Neural crest cell (in vitro differentiated cells): ENCODE measurements at regions not wholly inside any gene's neighbourhood (a gene's known extent, or its start where the extent isn't known, plus 50 kb on each side); places are given as distances from the start of the nearest gene placed in this dataset.
"Not testable (repeated sequence)": the region's sequence is repeated elsewhere in the genome, so short reads cannot be mapped to it uniquely, and the experiment has no call there.

ENCODE experiments used
- DNase-seq: peaks from one replicate; pipeline ENCODE4 v3.0.0; 2021; ENCODE audit warnings: low read depth, mixed read lengths, low spot score
- H3K27ac Mint-ChIP-seq: one replicate; pipeline ENCODE4 v1.8.0; 2021; ENCODE audit warnings: mild to moderate bottlenecking, mixed read lengths; ENCODE audit not compliant: unreplicated experiment
- H3K27me3 Mint-ChIP-seq: 2 replicates; pipeline ENCODE4 v1.8.0; 2021; ENCODE audit warnings: low read depth, mild to moderate bottlenecking, mixed read lengths
- H3K36me3 Mint-ChIP-seq: 2 replicates; pipeline ENCODE4 v1.8.0; 2021; ENCODE audit warnings: low read depth, mild to moderate bottlenecking, mixed read lengths
- H3K4me1 Mint-ChIP-seq: 2 replicates; pipeline ENCODE4 v1.8.0; 2021; ENCODE audit warnings: mixed read lengths
- H3K4me3 Mint-ChIP-seq: one replicate; pipeline ENCODE4 v1.8.0; 2021; ENCODE audit warnings: mild to moderate bottlenecking, mixed read lengths
- H3K9me3 Mint-ChIP-seq: 2 replicates; pipeline ENCODE4 v1.8.0; 2021; ENCODE audit warnings: mixed read lengths

- H3K4me3 Mint-ChIP-seq, H3K27ac Mint-ChIP-seq, DNase-seq, H3K27me3 Mint-ChIP-seq, H3K9me3 Mint-ChIP-seq, H3K4me1 Mint-ChIP-seq, H3K36me3 Mint-ChIP-seq: not testable (repeated sequence)
Measured at GRCh38 chr1:196366-196765, 255.1 kb downstream of the OR4F29 start.

GRCh38 chr1:191296-192049 is 260.0 kb downstream of the OR4F29 start:
- peak overlapping the region; percentile 90 for H3K27ac Mint-ChIP-seq
- not testable (repeated sequence) for H3K4me1 Mint-ChIP-seq, H3K27me3 Mint-ChIP-seq, H3K9me3 Mint-ChIP-seq, H3K36me3 Mint-ChIP-seq
- H3K4me3 Mint-ChIP-seq, result peak overlapping the region; percentile 3
- peak; percentile 11 for DNase-seq

- H3K36me3 Mint-ChIP-seq, H3K4me1 Mint-ChIP-seq, H3K9me3 Mint-ChIP-seq, H3K27me3 Mint-ChIP-seq: not testable (repeated sequence)
- DNase-seq, result peak; percentile 1
- Mint-ChIP-seq H3K27ac (peak overlapping the region; percentile 86), H3K4me3 (peak overlapping the region; percentile 65)
Measured at GRCh38 chr1:190678-191077, 260.8 kb downstream of the OR4F29 start.

GRCh38 chr1:189915-190314 is 261.6 kb downstream of the OR4F29 start:
- not testable (repeated sequence) for DNase-seq, H3K27ac Mint-ChIP-seq, H3K4me3 Mint-ChIP-seq, H3K4me1 Mint-ChIP-seq, H3K27me3 Mint-ChIP-seq, H3K9me3 Mint-ChIP-seq, H3K36me3 Mint-ChIP-seq

- not testable (repeated sequence) for DNase-seq, H3K27me3 Mint-ChIP-seq, H3K9me3 Mint-ChIP-seq, H3K36me3 Mint-ChIP-seq, H3K27ac Mint-ChIP-seq, H3K4me3 Mint-ChIP-seq, H3K4me1 Mint-ChIP-seq
Measured at GRCh38 chr1:189270-189669, 262.2 kb downstream of the OR4F29 start.

GRCh38 chr1:187298-187697 is 264.2 kb downstream of the OR4F29 start:
- not testable (repeated sequence) for H3K27me3 Mint-ChIP-seq, H3K36me3 Mint-ChIP-seq, H3K9me3 Mint-ChIP-seq, DNase-seq, H3K4me3 Mint-ChIP-seq, H3K27ac Mint-ChIP-seq, H3K4me1 Mint-ChIP-seq

GRCh38 chr1:186691-187131 is 264.8 kb downstream of the OR4F29 start:
- H3K4me1 Mint-ChIP-seq, H3K27ac Mint-ChIP-seq, H3K27me3 Mint-ChIP-seq, H3K36me3 Mint-ChIP-seq, H3K9me3 Mint-ChIP-seq, H3K4me3 Mint-ChIP-seq: not testable (repeated sequence)
- DNase-seq, result peak; percentile 0

GRCh38 chr1:186223-186622 is 265.3 kb downstream of the OR4F29 start:
- H3K9me3 Mint-ChIP-seq, H3K4me3 Mint-ChIP-seq, H3K27ac Mint-ChIP-seq, H3K27me3 Mint-ChIP-seq, DNase-seq, H3K36me3 Mint-ChIP-seq, H3K4me1 Mint-ChIP-seq: not testable (repeated sequence)

GRCh38 chr1:185526-185925 is 266.0 kb downstream of the OR4F29 start:
- H3K27me3 Mint-ChIP-seq, H3K4me3 Mint-ChIP-seq, H3K36me3 Mint-ChIP-seq, H3K9me3 Mint-ChIP-seq, H3K4me1 Mint-ChIP-seq, DNase-seq, H3K27ac Mint-ChIP-seq: not testable (repeated sequence)

GRCh38 chr1:184336-184686 is 267.2 kb downstream of the OR4F29 start:
- H3K36me3 Mint-ChIP-seq, H3K27ac Mint-ChIP-seq: not testable (repeated sequence)
- peak overlapping the region; percentile 59 for H3K4me3 Mint-ChIP-seq

GRCh38 chr1:183620-184335 is 267.7 kb downstream of the OR4F29 start:
- not testable (repeated sequence) for H3K9me3 Mint-ChIP-seq, H3K36me3 Mint-ChIP-seq, H3K27me3 Mint-ChIP-seq, H3K4me1 Mint-ChIP-seq, H3K27ac Mint-ChIP-seq, H3K4me3 Mint-ChIP-seq
- peak; percentile 1 for DNase-seq

More at GRCh38 chr1:184336-184686, 267.2 kb downstream of the OR4F29 start:
- H3K4me1 Mint-ChIP-seq, H3K9me3 Mint-ChIP-seq, H3K27me3 Mint-ChIP-seq, DNase-seq: not testable (repeated sequence)

GRCh38 chr1:183081-183480 is 268.4 kb downstream of the OR4F29 start:
- H3K36me3 Mint-ChIP-seq, H3K27me3 Mint-ChIP-seq, H3K4me3 Mint-ChIP-seq, H3K4me1 Mint-ChIP-seq, DNase-seq, H3K27ac Mint-ChIP-seq, H3K9me3 Mint-ChIP-seq: not testable (repeated sequence)

GRCh38 chr1:182631-183030 is 268.8 kb downstream of the OR4F29 start:
- H3K36me3 Mint-ChIP-seq, result not testable (repeated sequence)

More at GRCh38 chr1:182631-183030, 268.8 kb downstream of the OR4F29 start:
- not testable (repeated sequence) for H3K4me1 Mint-ChIP-seq, H3K27me3 Mint-ChIP-seq, H3K9me3 Mint-ChIP-seq, H3K4me3 Mint-ChIP-seq, H3K27ac Mint-ChIP-seq, DNase-seq
